GM18502 (cell line): ENCODE measurements at regions not wholly inside any gene's neighbourhood (a gene's known extent, or its start where the extent isn't known, plus 50 kb on each side); places are given as distances from the start of the nearest gene placed in this dataset.

Experiments
- ATAC-seq: cut with Tn5 transposase; IDR thresholded peaks from one replicate; pipeline ENCODE4 v1.9.1; 2021; ENCODE audit warnings: mild to moderate bottlenecking; ENCODE audit not compliant: unreplicated experiment, poor library complexity

DNA sequence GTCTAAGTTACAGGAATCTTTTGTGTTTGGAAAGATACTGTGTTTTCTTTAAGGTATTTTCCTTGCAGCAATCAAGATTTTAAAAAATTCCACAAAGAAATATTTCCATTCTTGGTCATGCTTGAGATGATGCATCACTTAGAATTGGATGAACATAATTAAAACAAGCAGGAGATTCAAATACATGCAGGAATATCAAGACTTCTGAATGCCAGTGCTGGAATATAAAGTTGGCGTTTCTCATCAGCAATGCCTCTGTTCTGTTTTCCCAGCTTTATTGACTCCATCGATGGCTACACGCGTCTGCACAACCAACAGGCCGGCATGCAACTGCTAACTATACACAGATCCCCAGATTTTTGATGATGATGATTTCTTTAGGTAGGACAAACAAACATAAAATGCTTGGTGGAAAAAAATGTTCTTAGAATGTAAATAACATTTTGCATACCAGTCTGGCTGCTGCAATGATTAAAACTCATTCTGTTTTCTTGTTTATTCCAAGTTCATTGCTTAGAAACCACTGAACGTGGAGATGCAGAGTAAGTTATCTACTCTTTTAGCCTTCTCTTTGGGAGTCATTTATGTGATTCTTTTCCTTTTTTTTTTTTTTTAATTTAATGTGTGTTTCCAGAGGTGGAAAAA is 91.3 kb upstream of the FAM171A1 start:
- ATAC-seq, result no peak

DNA sequence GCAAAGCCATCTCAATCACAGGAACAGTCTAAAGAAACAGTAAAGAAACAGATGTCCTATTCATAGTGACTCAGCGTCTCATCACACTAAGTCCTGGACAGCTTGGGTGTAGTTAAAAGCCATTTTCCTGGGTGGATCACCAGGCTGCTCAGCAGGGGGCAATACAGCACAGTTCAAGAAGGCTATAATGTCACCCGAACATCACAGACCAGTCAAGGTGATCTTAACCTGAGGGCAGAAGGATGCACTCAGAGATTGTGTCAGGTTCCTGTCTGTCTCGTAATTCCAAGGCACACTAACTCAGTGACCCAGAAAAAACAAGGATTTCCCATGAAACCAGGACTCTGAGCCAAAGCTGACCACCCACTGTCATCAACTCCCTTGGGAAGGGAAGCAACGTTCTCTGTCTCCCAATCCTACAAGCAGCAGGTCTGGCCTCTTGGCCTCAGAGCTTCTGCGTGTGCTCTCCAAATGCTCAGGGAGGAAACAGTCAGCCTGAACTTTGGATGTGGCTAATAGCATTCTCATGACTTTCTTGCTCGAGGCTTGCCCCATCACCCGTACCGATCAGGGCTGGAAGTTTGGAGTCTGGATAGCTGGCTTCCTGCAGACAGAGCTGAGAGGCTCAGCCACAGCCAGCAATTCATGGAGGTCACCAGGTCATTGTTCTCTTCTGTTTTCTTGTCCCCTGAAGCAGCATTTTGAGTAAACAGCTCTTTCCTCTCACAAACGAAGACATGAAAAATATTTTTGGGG is 90.4 kb upstream of the FAM171A1 start:
- ATAC-seq, result no peak

DNA sequence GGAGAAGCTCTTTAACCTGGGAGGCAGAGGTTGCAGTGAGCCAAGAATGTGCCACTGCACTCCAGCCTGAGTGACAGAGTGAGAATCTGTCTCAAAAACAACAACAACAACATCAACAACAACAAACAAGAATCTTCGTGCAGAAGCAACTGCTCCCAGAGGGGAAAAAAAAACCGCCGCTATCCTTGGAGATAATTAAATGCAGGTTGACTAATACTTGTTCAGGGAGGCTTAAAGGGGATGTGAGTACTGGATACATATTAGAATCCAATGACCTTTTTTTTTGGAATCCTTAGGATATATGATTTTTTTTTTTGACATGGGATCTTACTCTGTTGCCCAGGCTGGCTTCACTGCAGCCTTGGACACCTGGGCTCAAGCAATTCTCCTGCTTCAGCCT is 89.6 kb upstream of the FAM171A1 start:
- ATAC-seq, result no peak

DNA sequence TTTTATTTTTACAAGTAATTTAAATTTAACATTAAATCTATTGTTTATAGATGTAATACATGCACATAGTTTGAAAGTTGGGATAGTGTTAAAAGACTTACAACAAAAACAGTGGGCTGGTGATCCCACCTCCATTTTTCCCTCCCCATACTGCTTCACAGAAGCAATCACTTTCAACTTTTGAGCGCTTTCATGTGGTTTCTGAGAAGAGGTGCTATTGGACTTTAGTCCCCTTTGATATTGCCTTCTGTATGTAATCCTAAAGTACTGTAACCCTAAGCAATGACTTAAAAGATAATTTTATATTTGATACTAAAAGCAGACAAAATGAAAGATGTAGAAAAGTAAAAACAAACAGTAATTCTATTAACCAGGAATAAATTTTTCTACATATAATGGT is 88.1 kb upstream of the FAM171A1 start:
- ATAC-seq, result no peak

DNA sequence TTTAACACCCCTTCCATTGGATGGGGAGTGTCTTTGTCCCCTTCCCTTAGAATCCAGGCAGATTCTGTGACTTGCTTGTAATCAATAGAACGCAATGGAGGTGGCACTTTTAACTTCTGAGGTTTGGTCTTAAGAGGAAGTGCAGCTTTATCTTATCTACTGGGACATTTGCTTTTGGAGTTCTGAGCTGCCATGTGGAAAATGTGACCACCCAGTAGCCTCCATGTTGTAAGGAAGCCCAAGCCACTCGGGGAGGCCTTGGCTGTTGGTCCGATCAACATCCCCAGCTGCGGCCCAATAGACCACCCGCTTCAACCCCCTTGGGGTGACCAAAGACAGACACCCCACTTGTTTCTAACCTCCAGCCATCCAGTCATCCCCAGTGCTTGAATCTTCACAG is 86.3 kb upstream of the FAM171A1 start:
- no peak for ATAC-seq

DNA sequence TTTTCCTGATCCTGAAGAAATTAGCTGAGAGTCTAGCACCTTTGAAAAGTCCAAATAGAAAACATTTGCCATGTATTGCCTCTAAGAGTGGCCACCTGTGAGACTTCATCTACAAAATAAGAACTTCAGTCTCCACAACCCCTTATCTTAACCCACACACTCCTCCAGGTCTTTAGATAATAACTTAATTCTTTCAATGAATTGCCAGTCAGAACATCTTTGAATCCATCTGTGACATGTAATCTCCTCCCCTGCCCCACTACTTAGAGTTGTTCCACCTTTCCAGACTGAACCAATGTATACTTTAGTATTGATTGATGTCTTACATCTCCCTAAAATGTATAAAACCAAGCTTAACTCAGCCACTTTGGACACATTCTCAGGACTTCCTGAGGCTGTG is 84.4 kb upstream of the FAM171A1 start:
- no peak for ATAC-seq

DNA sequence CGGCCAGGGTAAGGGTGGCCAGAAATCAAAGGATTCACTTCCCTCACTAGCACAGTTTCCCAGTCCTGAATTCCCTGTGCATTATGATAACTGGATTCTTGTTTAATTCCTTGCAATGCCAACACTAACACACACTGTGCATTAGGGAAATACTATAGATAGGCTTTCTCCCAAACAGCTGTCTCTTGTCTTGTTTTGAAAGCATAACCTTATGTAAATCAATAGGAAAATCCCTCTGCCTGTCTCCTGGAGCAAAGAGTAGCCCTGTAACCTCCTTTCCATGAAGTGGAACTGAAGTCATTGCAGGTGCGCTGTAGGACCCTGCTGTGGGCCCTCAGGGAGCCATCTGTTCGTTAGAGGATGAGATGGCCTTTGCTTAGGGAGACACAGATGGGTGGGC is 82.8 kb upstream of the FAM171A1 start:
- no peak for ATAC-seq

DNA sequence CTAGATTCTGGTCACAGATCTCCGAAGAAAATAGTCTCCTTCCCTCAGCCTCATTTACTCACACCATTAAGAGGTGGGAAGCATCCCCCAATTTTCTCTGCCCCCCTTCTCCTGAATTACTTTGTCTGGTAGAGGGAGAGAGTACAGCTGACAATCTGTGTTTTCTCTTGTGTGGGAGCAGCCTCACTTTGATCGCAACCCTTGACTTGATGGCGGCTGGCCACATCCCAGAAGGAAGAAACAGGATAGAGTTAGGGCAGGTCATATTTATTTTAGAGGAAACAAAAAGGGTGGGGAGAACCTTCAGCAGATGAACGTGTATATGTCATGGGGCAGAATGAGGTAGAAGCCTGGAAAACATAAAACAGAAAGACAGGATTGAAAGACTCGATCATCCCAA is 82.4 kb upstream of the FAM171A1 start:
- no peak for ATAC-seq

DNA sequence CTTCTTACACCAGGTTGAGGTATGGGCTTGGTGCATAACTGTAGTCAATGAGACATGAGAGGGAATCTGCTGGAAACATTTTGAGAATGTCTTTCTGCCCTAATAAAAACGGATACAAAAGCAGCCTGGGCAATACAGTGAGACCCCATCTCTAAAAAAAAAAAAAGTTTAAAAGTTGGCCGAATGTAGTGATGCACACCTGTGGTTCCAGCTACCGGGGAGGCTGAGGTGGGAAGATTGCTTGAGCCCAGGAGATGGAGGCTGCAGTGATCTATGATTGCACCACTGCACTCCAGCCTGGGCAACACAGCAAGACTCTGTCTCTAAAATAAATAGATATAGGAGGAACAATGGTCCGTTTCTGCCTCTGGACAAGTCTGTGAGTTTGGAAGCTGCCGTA is 81.5 kb upstream of the FAM171A1 start:
- no peak for ATAC-seq

DNA sequence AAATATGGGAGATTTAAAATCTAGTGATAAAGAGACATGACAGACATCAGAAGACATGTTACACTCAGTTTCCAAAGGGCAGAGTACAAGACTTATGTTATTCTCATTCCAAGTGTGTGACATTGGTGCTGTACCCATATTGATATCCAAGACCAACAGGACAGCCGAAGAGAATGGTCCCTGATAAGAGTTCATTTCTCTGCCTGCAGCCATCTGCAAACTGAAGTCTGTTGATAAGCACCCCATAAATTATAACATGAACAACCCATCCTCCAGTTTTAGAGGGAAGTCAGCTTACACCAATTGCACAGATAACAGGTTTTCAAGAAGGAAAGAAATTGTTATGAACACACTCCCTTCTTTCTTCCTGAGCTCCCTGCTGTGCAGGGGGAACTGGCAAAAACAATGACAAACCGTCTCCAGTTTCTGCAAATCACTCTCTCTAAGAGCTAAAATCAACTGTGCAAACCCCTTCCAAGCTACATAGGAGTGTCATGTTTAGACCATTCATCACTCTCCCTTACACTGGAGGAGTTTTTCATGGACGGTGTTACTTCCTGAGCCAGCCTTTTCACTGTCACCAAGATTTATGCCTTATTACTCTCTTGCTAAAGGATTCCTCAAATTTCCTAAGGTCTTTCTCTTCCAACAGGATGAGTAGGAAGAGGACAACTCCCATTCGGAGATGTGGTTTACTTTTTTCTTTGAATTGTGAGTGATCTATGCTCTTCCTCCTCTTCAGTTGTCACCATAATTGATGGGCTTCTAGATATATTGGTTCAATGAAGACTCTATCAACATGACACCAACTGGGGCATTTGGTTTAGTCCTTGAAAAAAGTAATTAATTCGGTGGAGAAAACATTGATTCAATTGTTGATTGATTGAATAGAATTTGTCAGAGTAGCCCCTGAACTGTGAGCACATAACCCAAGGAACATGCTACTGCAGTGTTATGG is 80.3 kb upstream of the FAM171A1 start:
- no peak for ATAC-seq

DNA sequence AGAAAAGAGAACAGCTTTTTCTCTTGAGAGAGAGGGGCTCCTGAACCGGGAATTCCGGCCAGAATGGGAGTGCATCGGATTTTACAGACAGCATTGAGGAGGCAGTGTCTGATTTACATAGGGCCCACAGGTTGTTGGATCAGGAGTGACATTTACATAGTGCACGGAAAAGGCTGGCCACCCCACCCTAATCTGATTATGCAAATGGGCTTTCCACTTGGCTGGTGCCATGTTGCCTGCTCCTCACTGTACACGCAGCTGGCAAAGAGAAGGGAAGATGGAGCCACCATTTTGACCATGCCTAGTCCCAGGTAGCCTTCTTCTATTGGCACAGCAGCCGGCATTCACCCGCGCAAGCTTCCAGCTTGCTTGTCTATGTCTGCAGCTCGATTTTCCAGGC is 77.5 kb upstream of the FAM171A1 start:
- ATAC-seq, result no peak

DNA sequence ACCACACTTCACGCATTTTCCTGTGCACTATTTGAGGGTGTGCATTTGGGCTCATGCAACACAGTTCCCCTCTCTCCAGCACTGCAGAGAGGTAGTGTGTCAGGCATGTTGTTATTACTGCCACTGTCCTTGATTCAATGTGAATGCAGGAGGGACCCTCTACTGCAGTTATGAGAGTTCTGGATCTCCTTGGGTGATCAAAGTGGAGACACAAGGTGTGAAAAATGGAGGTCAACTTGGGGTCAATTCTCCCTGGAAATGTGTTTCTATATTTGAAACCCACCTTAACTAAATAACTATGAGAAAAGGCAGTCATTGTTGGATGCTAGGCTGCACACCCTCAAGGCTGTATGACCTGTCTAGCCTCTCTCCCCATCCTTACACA is 73.9 kb upstream of the FAM171A1 start:
- ATAC-seq, result no peak

DNA sequence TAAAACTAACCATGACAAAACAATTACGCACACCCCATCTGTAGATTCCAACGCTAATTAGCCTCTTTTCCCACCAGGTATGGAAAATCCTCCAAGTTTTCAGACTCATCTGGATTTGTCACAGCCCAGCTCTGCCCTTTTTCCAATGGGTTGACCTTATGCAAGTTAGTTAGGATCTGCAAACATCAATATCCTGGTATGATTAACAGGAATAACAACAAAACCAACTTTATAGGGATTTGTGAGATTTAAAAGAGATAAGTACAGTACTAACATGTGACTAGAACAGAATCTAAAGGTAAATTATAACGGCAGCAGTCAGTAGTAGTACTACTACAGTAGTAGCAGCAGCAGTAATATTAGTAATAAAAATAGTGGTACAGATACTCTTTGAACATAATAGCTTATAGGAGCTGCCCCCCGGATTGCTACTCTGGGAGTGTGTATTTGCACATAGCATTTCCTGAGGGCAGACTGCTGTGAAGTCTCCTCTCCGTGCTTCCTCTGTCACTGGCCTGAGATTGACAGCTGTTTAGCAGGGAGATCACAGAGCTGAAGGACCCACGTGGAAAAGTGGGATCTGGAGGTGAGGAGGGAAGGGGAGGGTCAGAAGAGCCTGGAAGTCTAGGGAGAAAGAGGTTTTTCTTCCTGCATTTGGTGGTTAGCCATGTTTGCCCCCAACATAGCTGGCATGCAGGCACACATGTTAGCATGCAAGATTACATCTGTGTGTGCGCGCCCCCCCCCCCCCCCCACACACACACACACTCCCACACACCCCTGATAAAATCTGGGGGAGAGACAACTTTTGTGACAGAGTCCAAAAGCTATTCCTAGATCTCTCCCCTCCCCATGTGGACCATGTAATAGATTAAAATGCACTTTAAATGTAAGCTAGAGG is 73.3 kb upstream of the FAM171A1 start:
- no peak for ATAC-seq

DNA sequence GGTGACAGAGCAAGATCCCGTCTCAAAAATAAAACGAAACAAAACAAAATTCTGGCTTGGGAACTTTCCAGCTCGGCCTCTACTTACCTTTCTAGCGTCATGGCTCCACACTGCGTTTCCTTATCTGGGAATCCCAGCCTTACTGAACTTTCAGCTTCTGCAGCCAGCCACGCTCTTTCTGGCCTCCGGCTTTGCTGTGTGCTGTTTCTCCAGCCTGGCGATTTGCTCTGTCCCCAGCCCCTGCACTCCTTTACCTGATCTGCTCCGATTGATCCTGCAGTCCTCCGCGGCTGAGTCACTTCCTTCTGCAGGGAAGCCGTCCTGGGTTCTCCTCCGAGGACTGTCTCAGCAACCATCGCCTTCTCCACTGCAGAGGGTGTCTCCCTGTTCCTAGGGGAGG is 71.0 kb upstream of the FAM171A1 start:
- ATAC-seq, result no peak

DNA sequence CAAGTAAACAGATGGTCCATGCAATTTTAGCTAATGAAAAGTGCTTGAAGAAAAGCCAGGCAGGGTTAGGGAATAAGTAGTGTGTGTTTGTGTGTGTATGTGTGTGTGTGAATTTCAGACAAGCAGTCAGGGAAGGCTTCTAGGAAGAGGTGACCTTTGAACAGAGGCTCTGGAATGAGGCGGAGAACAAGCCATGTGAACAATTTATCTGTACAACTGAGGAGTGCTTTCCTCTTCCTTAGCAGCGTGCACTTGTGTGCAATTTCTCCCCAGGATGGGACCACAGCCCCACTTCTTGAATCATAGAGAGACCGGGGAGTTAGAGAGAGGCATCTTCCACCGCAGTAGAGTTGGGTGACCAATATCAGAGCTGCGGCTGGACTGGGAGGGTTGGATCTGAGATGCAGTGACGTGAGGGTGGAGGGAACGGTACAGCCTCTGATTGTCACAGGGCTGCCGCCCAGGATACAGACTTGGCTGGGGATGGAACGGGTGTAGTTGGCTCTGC is 69.2 kb upstream of the FAM171A1 start:
- no peak for ATAC-seq

DNA sequence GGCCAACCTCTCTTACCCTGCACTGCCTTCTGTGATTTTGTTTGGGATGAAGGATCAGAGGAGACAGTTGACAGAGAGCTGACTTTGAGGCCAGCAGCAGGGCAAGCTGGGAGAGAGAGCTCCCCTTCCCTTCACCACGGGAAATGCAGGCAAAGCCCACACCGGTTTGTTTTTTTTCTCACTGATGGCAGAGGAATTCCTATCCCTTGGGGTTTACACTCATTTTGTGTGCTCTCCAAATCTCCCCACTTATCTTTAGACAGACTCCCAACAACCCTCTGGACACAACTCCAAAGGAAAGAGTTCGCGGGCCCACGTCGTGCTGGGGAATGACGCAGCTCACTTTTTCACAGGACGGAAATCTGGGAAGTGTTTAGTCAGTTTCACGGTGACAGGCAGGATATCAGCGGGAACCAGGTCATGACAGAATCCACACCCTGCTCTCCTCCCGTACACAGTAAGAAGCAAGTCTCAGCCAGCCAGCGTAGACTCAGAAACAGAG is 68.3 kb upstream of the FAM171A1 start:
- ATAC-seq, result no peak

DNA sequence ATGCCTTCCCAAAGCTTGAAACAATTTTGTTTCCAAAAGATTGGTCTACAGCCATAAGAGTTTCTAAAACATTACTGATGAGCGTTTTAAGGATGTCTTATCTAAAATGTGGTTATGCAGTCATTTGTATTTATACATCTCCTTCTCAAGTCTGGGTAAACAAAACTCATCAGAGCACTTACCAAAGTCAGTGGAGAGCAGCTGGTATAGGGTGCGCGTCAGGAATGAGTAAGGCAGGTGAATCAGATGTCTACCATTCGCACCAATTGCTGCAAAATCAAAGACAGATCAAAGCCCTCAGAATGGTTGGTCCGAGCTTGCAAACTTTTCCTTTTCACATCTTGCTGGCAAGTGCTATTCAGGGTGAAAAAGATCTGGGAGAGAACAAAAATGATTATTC is 65.6 kb upstream of the FAM171A1 start:
- ATAC-seq, result no peak

DNA sequence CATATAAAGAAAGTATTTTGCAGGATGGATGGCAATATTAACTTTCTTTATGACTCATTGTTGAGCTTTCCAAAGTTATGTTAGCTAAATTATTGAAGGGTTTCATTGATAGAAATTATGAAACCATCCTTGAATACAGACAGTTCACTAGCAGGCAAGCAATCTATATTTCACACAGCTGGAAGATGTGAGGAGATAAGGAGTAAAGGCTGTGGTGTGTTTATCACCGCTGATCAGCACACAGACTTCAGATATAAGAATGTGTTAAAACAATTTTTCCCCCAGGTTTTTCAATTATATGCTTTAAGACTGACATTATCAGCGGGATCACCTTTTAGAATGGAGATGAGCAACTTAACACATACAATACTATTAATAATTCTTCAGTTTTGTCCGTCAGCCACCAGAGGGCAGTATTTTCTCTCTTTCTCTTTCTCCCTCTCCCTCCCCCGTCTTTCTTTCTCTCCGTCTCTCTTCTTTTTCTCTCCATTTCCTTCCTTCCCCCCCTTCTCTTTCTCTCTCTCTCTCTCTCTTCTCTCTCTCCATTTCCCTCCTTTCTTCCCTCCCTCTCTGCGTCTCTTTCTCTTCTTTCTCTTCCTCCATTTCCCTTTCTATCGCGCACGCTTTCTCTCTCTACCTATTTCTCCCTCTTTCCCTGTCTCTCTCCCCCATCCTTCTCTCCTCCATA is 62.9 kb upstream of the FAM171A1 start:
- peak; percentile 65 for ATAC-seq

DNA sequence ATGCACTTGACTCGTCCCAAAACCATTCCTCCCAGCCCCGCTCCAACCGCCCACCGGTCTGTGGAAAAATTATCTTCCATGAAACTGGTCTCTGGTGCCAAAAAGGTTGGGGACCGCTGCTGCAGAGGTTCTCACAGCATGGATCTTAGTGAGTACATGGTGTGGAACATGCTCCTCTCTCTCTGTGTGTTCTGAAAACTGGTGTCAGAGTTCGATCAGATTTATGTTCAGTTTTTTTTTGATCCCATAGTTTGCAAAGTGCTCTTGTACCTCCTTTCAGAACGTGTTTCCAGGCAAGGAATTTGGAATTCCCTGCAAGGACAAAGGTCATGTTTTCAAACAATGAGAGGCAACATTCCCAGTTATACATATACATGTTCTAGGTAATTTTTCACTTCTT is 61.2 kb upstream of the FAM171A1 start:
- ATAC-seq, result no peak
